HepG2 (cell line): ENCODE measurements at regions not wholly inside any gene's neighbourhood (a gene's known extent, or its start where the extent isn't known, plus 50 kb on each side); places are given as distances from the start of the nearest gene placed in this dataset.

ENCODE experiments used
- ATAC-seq: fragments of 200-7000 bp; cut with Tn5 transposase; 3 replicates; pipeline ENCODE4 v1.9.1; 2020; ENCODE audit warnings: mild to moderate bottlenecking, moderate library complexity
- BruUV-seq: library from RNA; stranded (reverse); fragments of 400-500 nt; replicated peaks from 2 replicates; lab custom pipeline; 2021; lab: Mats Ljungman, UMichigan
- CTCF ChIA-PET: fragments of 300-600 bp; formaldehyde crosslinking; extraction: SDS; loops from one replicate; lab custom pipeline; 2021; ENCODE audit warnings: low total read pairs, inconsistent platforms, low intra/inter-chr PET ratio; lab: Yijun Ruan, JAX
- POLR2A ChIA-PET: fragments of 350-600 bp; sonication (Branson Sonifier 250); formaldehyde crosslinking; loops from one replicate; lab custom pipeline; 2020; ENCODE audit warnings: antibody characterized with exemption, inconsistent platforms; lab: Yijun Ruan, JAX
- DNase-seq: peaks from one replicate; pipeline ENCODE4 v3.0.0-alpha.2; 2015; ENCODE audit warnings: low spot score
- FAIRE-seq: peaks from 3 replicates; lab custom pipeline; 2011; peaks lifted over from hg19 to GRCh38; lab: Jason Lieb, UNC
- H2AFZ ChIP-seq: one replicate; pipeline ENCODE4 v1.6.1; 2011; ENCODE audit warnings: low read length, inconsistent platforms
- H3K27ac ChIP-seq: fragments of 300-600 bp; 3 replicates; pipeline ENCODE4 v1.8.0; 2011; ENCODE audit warnings: mixed run types, mild to moderate bottlenecking, mixed read lengths, low read length, inconsistent platforms; ENCODE audit not compliant: insufficient read depth; ENCODE audit errors: extremely low read length
- H3K27me3 ChIP-seq, 2 experiments: fragments of 200-600 bp in 1 of 2; 2 replicates in 1 of 2; 3 replicates in 1 of 2; pipeline versions ENCODE4 v1.6.0 to v1.8.0; 2011; ENCODE audit warnings: low read length in 2 of 2, mild to moderate bottlenecking in 2 of 2, moderate library complexity in 2 of 2, inconsistent platforms in 1 of 2; ENCODE audit not compliant: insufficient read depth in 2 of 2, control insufficient read depth in 1 of 2
- H3K36me3 ChIP-seq, 2 experiments: fragments of 200-600 bp in 1 of 2; replicated peaks in 1 of 2; 2 replicates in 1 of 2; 3 replicates in 1 of 2; pipeline versions ENCODE4 v1.5.1 to v1.8.0; 2011; ENCODE audit warnings: low read length in 2 of 2, inconsistent platforms in 1 of 2; ENCODE audit not compliant: insufficient read depth in 2 of 2, control insufficient read depth in 1 of 2
- H3K4me1 ChIP-seq: 2 replicates; pipeline ENCODE4 v1.5.1; 2012; ENCODE audit warnings: low read length, inconsistent platforms; ENCODE audit not compliant: insufficient read depth
- H3K4me2 ChIP-seq: 2 replicates; pipeline ENCODE4 v1.6.0; 2011; ENCODE audit warnings: low read depth, low read length, inconsistent platforms
- H3K4me3 ChIP-seq, 3 experiments: fragments of 200-600 bp in 1 of 3; sonication (generic), shearing (Covaris generic) in 1 of 3; replicated peaks in 1 of 3; 2 replicates each; pipeline ENCODE4 v1.5.1; 2011 to 2016; ENCODE audit warnings: low read length in 3 of 3, inconsistent platforms in 2 of 3, low read depth in 2 of 3, mild to moderate bottlenecking in 2 of 3, control low read depth in 1 of 3, mixed read lengths in 1 of 3; ENCODE audit not compliant: insufficient read depth in 1 of 3
- H3K79me2 ChIP-seq: one replicate; pipeline ENCODE4 v1.6.1; 2011; ENCODE audit warnings: low read length, inconsistent platforms; ENCODE audit not compliant: insufficient read depth
- H3K9ac ChIP-seq: 2 replicates; pipeline ENCODE4 v1.6.0; 2011; ENCODE audit warnings: mild to moderate bottlenecking, low read depth, low read length, inconsistent platforms; ENCODE audit not compliant: insufficient read depth
- H3K9me3 ChIP-seq: 2 replicates; pipeline ENCODE4 v1.5.1; 2012; ENCODE audit warnings: mild to moderate bottlenecking, low read length
- H4K20me1 ChIP-seq: 2 replicates; pipeline ENCODE4 v1.6.0; 2011; ENCODE audit warnings: inconsistent platforms, mild to moderate bottlenecking, low read length, moderate library complexity; ENCODE audit not compliant: insufficient read depth
- AGO2 ChIP-seq: fragments of 200-400 bp; formaldehyde crosslinking; optimal IDR thresholded peaks from 2 replicates; pipeline ENCODE3; 2017; ENCODE audit warnings: mild to moderate bottlenecking, low read depth, low read length, moderate library complexity
- BHLHE40 ChIP-seq: IDR thresholded peaks from 2 replicates; pipeline ENCODE4 v1.6.1; 2011; ENCODE audit warnings: low read length, improper control_type of control experiment
- FOXP1 ChIP-seq, 2 experiments: fragments of 450-650 bp in 1 of 2; IDR thresholded peaks; 2 replicates each; pipeline ENCODE4 v1.6.1; 2017 to 2018; ENCODE audit warnings: antibody characterized with exemption in 1 of 2
- GTF3A ChIP-seq: sonication (generic); formaldehyde crosslinking; conservative IDR thresholded peaks from 2 replicates; pipeline ENCODE4 v1.4.0; 2020; ENCODE audit warnings: mild to moderate bottlenecking, missing genetic modification reagents
- GZF1 ChIP-seq: sonication (generic); formaldehyde crosslinking; IDR thresholded peaks from 2 replicates; pipeline ENCODE4 v1.5.1; 2020; ENCODE audit warnings: mild to moderate bottlenecking, missing genetic modification reagents
- IKZF1 ChIP-seq: fragments of 450-650 bp; IDR thresholded peaks from 2 replicates; pipeline ENCODE4 v1.7.1; 2016
- KAT2B ChIP-seq: fragments of 150-350 bp; IDR thresholded peaks from 2 replicates; pipeline ENCODE4 v1.6.1; 2014; ENCODE audit warnings: low read depth, low read length, borderline replicate concordance
- MAFF ChIP-seq: IDR thresholded peaks from 2 replicates; pipeline ENCODE4 v1.6.1; 2011; ENCODE audit warnings: low read depth, low read length, improper control_type of control experiment
- MTF2 ChIP-seq: sonication (generic); formaldehyde crosslinking; IDR thresholded peaks from 2 replicates; pipeline ENCODE4 v1.5.0; 2020; ENCODE audit warnings: missing genetic modification reagents, borderline replicate concordance
- PAF1 ChIP-seq: IDR thresholded peaks from 2 replicates; pipeline ENCODE4 v1.6.1; 2016; ENCODE audit warnings: missing genetic modification reagents, missing compliant biosample characterization
- RORA ChIP-seq: sonication (generic); formaldehyde crosslinking; IDR thresholded peaks from 2 replicates; pipeline ENCODE4 v1.5.0; 2020; ENCODE audit warnings: mild to moderate bottlenecking, missing genetic modification reagents, moderate library complexity
- RXRB ChIP-seq: IDR thresholded peaks from 2 replicates; pipeline ENCODE4 v1.6.1; 2016; ENCODE audit warnings: borderline replicate concordance, missing genetic modification reagents, missing compliant biosample characterization
- TARDBP ChIP-seq: sonication (generic); formaldehyde crosslinking; IDR thresholded peaks from 2 replicates; pipeline ENCODE4 v1.8.0; 2022; ENCODE audit warnings: mild to moderate bottlenecking, missing genetic modification reagents
- ZBTB8A ChIP-seq: sonication (generic); formaldehyde crosslinking; IDR thresholded peaks from 2 replicates; pipeline ENCODE4 v1.4.0; 2020; ENCODE audit warnings: mild to moderate bottlenecking, low read depth, missing genetic modification reagents, borderline replicate concordance
- WGBS: methylation state at CpG from one replicate; pipeline ENCODE4 v1.1.6; 2017; ENCODE audit warnings: low lambda C conversion rate; 5-methylcytosine and 5-hydroxymethylcytosine counted together
- in situ Hi-C: cut with HindIII; loops from 2 replicates; pipeline ENCODE4 v1.10.0; 2017; ENCODE audit warnings: low pct_unique_long_range_greater_than_20kb; ENCODE audit not compliant: extremely low pct_ligation_motif_present
- intact Hi-C: fragments of 100-400 bp; cut with micrococcal nuclease; formaldehyde crosslinking; loops from one replicate; pipeline ENCODE4 v1.10.0; 2022; ENCODE audit not compliant: unreplicated experiment
- TF ChIP-seq, protein P1 (sequence below): IDR thresholded peaks from 2 replicates; pipeline ENCODE4 v1.4.0; 2020; ENCODE audit warnings: mild to moderate bottlenecking, missing genetic modification reagents

DNA sequence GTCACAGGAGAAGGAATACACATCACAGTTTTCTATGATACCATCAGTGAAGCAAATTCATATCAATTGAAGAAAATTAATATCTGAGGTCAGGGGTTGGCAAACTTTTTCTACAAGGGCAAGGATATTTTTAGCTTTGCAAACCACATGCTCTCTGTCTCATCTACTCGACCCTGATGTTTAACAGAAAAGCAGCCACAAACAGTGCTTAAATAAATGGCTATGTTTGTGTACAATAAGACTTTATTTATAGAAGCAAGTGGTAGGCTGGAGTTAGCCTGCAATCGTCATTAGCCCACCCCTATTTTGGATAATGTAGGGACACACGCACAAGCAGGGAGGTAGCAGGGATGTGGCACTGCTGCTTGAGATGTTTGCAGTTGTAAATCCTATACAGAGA is 251.4 kb downstream of the CETN3 start:
- Histone ChIP-seq H3K79me2 (no peaks in the 10 kb centered on the region), H4K20me1 (no peaks in the 10 kb centered on the region), H3K4me3 (no peak overlapping the region), H3K9me3 (no peaks in the 10 kb centered on the region), H2AFZ (no peak overlapping the region), H3K27me3 (no peaks in the 10 kb centered on the region), H3K27ac (no peak overlapping the region), H3K4me1 (no peaks in the 10 kb centered on the region), H3K36me3 (no peaks in the 10 kb centered on the region), H3K9ac (no peak overlapping the region), H3K4me2 (no peak overlapping the region)
- ATAC-seq, result no peak
- intact Hi-C loops, result no loop called here
- FAIRE-seq, result no peak
- no peak for TF ChIP-seq KAT2B
- TF ChIP-seq RORA (CRISPR knock-in tag), result no peak
- TF ChIP-seq FOXP1 (IDR thresholded peaks at IDR 0.05), result no peak
- TF ChIP-seq FOXP1 (CRISPR knock-in tag; IDR thresholded peaks at IDR 0.05), result no peak
- TF ChIP-seq AGO2, result no peak
- no peak for TF ChIP-seq PAF1 (CRISPR knock-in tag)
- TF ChIP-seq GZF1 (CRISPR knock-in tag), result no peak
- no peak for TF ChIP-seq BHLHE40
- TF ChIP-seq TARDBP (CRISPR knock-in tag), result no peak
- no TSS peak for BruUV-seq
- no peak for DNase-seq
- WGBS, result 0% methylated on average over 3 of the region's 3 CpGs
- POLR2A ChIA-PET, result no interaction called here
- CTCF ChIA-PET, result no interaction called here
- in situ Hi-C loops, result no loop called here

DNA sequence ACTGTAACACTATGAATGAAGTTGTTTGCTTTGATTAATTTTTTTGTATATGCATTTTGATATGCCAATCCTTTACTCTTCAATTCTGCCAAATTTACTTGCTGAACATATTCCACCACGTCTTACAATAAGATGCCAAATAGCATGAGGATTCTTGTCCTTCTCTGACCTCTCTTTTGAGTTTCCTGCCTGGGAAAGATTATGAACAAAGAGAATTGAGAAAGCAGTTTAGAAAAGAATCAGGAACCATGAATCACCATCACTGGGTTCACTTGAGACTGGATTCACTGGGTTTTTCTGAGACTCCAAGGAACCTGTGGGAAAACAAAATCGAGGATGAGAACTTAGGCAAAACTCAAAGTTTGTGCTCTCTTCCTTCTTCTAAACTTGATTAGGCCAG is 256.5 kb downstream of the CETN3 start:
- Histone ChIP-seq H3K27ac (no peak overlapping the region), H3K4me2 (no peak overlapping the region), H3K4me1 (no peaks in the 10 kb centered on the region), H3K79me2 (no peaks in the 10 kb centered on the region), H3K36me3 (no peaks in the 10 kb centered on the region), H3K9ac (no peak overlapping the region), H3K27me3 (no peaks in the 10 kb centered on the region), H4K20me1 (no peaks in the 10 kb centered on the region), H2AFZ (no peak overlapping the region), H3K9me3 (no peaks in the 10 kb centered on the region), H3K4me3 (no peak overlapping the region)
- no peak for ATAC-seq
- 5% methylated on average over 2 of the region's 2 CpGs for WGBS
- intact Hi-C loops, result no loop called here
- in situ Hi-C loops, result no loop called here
- CTCF ChIA-PET, result no interaction called here
- no peak for DNase-seq
- POLR2A ChIA-PET, result no interaction called here
- no TSS peak for BruUV-seq
- FAIRE-seq, result no peak
- TF ChIP-seq MAFF (no peak), ZBTB8A (CRISPR knock-in tag) (no peak), RXRB (CRISPR knock-in tag) (no peak), IKZF1 (no peak), MTF2 (CRISPR knock-in tag) (no peak), GTF3A (CRISPR knock-in tag) (no peak)
- TF ChIP-seq, protein P1, sequence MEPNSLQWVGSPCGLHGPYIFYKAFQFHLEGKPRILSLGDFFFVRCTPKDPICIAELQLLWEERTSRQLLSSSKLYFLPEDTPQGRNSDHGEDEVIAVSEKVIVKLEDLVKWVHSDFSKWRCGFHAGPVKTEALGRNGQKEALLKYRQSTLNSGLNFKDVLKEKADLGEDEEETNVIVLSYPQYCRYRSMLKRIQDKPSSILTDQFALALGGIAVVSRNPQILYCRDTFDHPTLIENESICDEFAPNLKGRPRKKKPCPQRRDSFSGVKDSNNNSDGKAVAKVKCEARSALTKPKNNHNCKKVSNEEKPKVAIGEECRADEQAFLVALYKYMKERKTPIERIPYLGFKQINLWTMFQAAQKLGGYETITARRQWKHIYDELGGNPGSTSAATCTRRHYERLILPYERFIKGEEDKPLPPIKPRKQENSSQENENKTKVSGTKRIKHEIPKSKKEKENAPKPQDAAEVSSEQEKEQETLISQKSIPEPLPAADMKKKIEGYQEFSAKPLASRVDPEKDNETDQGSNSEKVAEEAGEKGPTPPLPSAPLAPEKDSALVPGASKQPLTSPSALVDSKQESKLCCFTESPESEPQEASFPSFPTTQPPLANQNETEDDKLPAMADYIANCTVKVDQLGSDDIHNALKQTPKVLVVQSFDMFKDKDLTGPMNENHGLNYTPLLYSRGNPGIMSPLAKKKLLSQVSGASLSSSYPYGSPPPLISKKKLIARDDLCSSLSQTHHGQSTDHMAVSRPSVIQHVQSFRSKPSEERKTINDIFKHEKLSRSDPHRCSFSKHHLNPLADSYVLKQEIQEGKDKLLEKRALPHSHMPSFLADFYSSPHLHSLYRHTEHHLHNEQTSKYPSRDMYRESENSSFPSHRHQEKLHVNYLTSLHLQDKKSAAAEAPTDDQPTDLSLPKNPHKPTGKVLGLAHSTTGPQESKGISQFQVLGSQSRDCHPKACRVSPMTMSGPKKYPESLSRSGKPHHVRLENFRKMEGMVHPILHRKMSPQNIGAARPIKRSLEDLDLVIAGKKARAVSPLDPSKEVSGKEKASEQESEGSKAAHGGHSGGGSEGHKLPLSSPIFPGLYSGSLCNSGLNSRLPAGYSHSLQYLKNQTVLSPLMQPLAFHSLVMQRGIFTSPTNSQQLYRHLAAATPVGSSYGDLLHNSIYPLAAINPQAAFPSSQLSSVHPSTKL (CRISPR knock-in tag), result no peak
